ENCODE measurements at regions not wholly inside any gene's neighbourhood (a gene's known extent, or its start where the extent isn't known, plus 50 kb on each side); places are given as distances from the start of the nearest gene placed in this dataset.

DNA sequence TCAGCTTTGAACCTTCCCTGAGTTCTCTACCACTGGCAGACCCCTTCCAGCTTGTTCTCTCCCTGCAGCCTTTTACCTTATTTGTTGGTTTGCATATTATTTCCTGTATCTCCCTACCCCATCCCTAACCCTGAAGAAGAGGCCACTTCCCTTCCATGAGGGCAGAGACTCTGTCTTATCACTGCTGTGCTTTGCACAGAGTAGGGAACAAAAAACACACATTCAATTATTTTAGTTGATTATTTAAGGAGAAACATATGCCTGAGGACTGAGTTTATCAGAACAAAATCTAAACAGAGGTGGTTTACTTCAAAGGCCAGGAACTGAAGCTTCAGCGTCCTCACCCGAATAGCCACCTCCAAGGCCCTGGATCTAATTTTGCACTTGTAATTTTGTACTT, 111.7 kb upstream of the RFLNA start:
- Mint-ChIP-seq H3K27ac (ENCODE audit: unreplicated experiment) (no peak overlapping the region), H3K27me3 (ENCODE audit: low read depth, unreplicated experiment) (peaks cover 8% of the 10 kb centered on the region), H3K4me1 (ENCODE audit: low read depth, unreplicated experiment) (peaks cover 8% of the 10 kb centered on the region), H3K36me3 (ENCODE audit: low read depth, unreplicated experiment) (peaks cover 2% of the 10 kb centered on the region), H3K9me3 (ENCODE audit: unreplicated experiment) (peaks cover 8% of the 10 kb centered on the region), H3K4me3 (ENCODE audit: unreplicated experiment) (no peak overlapping the region)
- Histone ChIP-seq H3K79me2 (ENCODE audit: insufficient read depth, low read length) (no peaks in the 10 kb centered on the region), H3K27me3 (ENCODE audit: insufficient read depth, low read length) (no peaks in the 10 kb centered on the region), H2AFZ (ENCODE audit: low read depth, low read length) (no peak overlapping the region), H3K36me3 (ENCODE audit: insufficient read depth, low read length) (no peaks in the 10 kb centered on the region), H3K4me2 (ENCODE audit: low read length) (no peak overlapping the region), H4K20me1 (ENCODE audit: insufficient read depth, low read length) (no peaks in the 10 kb centered on the region), H3K4me3 (ENCODE audit: insufficient read depth, low read depth, low read length) (no peak overlapping the region), H3K9me3 (ENCODE audit: insufficient read depth, low read depth, low read length) (no peaks in the 10 kb centered on the region), H3K4me1 (ENCODE audit: insufficient read depth, low read length) (no peaks in the 10 kb centered on the region), H3K9ac (ENCODE audit: low read length) (no peak overlapping the region), H3K27ac (ENCODE audit: low read depth, low read length) (no peak overlapping the region)
- DNase-seq (ENCODE audit: low read depth) (no peak), FAIRE-seq (no peak)
- TF ChIP-seq EZH2 (IDR thresholded peaks at IDR 0.05; ENCODE audit: insufficient read depth, low read length) = no peak
- TF ChIP-seq, protein P1, sequence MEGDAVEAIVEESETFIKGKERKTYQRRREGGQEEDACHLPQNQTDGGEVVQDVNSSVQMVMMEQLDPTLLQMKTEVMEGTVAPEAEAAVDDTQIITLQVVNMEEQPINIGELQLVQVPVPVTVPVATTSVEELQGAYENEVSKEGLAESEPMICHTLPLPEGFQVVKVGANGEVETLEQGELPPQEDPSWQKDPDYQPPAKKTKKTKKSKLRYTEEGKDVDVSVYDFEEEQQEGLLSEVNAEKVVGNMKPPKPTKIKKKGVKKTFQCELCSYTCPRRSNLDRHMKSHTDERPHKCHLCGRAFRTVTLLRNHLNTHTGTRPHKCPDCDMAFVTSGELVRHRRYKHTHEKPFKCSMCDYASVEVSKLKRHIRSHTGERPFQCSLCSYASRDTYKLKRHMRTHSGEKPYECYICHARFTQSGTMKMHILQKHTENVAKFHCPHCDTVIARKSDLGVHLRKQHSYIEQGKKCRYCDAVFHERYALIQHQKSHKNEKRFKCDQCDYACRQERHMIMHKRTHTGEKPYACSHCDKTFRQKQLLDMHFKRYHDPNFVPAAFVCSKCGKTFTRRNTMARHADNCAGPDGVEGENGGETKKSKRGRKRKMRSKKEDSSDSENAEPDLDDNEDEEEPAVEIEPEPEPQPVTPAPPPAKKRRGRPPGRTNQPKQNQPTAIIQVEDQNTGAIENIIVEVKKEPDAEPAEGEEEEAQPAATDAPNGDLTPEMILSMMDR (IDR thresholded peaks at IDR 0.05; ENCODE audit: insufficient read depth, low read depth, low read length) = no peak

DNA sequence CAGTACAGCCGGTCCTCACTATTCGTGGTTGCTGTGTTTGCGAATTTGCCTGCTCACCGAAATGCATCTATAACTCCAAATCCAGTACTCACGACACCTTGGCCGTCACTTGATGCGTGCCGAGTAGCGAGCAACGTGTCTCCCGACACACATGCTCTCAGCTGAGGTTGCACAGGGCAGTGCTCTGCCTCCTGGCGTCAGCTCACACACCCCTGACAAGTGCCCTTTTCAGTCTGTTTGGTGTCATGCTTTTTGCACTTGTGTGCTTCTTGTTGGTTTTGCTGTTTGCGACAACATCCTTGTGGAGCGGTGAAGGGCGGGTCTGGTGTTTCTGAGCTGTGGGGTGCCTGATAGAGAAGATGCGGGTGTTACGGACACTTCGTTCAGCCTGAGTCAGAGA, 110.4 kb upstream of the RFLNA start:
- DNase-seq (ENCODE audit: low read depth) (no peak), FAIRE-seq (no peak)
- Histone ChIP-seq H3K36me3 (ENCODE audit: insufficient read depth, low read length) (no peaks in the 10 kb centered on the region), H3K27ac (ENCODE audit: low read depth, low read length) (no peak overlapping the region), H3K9me3 (ENCODE audit: insufficient read depth, low read depth, low read length) (no peaks in the 10 kb centered on the region), H3K4me1 (ENCODE audit: insufficient read depth, low read length) (peaks cover 10% of the 10 kb centered on the region), H3K79me2 (ENCODE audit: insufficient read depth, low read length) (no peaks in the 10 kb centered on the region), H3K27me3 (ENCODE audit: insufficient read depth, low read length) (no peaks in the 10 kb centered on the region), H3K9ac (ENCODE audit: low read length) (no peak overlapping the region), H3K4me2 (ENCODE audit: low read length) (no peak overlapping the region), H3K4me3 (ENCODE audit: insufficient read depth, low read depth, low read length) (no peak overlapping the region), H2AFZ (ENCODE audit: low read depth, low read length) (no peak overlapping the region), H4K20me1 (ENCODE audit: insufficient read depth, low read length) (no peaks in the 10 kb centered on the region)
- Mint-ChIP-seq H3K27me3 (ENCODE audit: low read depth, unreplicated experiment) (peaks cover 8% of the 10 kb centered on the region), H3K4me1 (ENCODE audit: low read depth, unreplicated experiment) (peaks cover 20% of the 10 kb centered on the region), H3K27ac (ENCODE audit: unreplicated experiment) (no peak overlapping the region), H3K36me3 (ENCODE audit: low read depth, unreplicated experiment) (no peaks in the 10 kb centered on the region), H3K9me3 (ENCODE audit: unreplicated experiment) (peaks cover 6% of the 10 kb centered on the region), H3K4me3 (ENCODE audit: unreplicated experiment) (no peak overlapping the region)
- no peak for TF ChIP-seq EZH2 (IDR thresholded peaks at IDR 0.05; ENCODE audit: insufficient read depth, low read length)
- TF ChIP-seq, protein P1 (IDR thresholded peaks at IDR 0.05; ENCODE audit: insufficient read depth, low read depth, low read length) = no peak

DNA sequence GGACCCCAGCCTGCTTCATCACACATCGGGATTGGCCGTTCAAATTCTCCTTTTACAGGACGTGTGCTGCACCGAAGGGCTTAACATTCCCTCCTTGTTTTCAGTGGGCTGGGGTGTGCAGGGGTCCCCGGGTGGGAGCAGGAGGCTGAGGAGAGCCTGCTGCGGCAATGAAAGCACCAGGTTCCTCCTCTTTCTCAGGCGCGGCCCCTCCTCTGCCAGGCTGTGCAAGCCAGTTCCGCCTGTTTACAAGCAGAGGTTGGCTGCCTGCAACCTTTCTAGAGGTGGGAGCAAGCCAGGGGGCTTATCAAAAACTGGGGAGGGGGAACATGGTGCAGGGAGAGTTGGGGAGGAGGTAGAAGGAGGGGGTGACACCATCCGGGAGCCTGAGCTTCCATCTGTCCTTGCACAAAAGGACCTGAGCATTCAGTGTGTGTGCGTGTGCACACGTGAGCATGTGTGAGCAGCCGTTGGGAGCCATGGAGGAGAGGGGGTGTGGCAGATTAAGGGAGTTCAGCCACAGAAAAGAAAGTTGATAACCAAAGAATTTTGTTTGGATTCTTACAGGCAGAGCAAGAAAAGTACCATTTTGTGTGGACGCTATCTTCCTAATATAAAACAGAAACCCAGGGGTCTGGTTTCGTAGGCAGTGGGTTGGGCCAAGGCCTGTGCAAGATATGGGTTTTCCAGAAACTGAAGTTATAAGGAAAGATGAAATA, 108.8 kb upstream of the RFLNA start:
- no peak for FAIRE-seq
- Histone ChIP-seq H3K79me2 (ENCODE audit: insufficient read depth, low read length) (no peaks in the 10 kb centered on the region), H3K9ac (ENCODE audit: low read length) (no peak overlapping the region), H3K9me3 (ENCODE audit: insufficient read depth, low read depth, low read length) (no peaks in the 10 kb centered on the region), H2AFZ (ENCODE audit: low read depth, low read length) (no peak overlapping the region), H4K20me1 (ENCODE audit: insufficient read depth, low read length) (no peaks in the 10 kb centered on the region), H3K27ac (ENCODE audit: low read depth, low read length) (no peak overlapping the region), H3K4me3 (ENCODE audit: insufficient read depth, low read depth, low read length) (no peak overlapping the region), H3K4me1 (ENCODE audit: insufficient read depth, low read length) (peaks cover 10% of the 10 kb centered on the region), H3K27me3 (ENCODE audit: insufficient read depth, low read length) (no peaks in the 10 kb centered on the region), H3K4me2 (ENCODE audit: low read length) (no peak overlapping the region), H3K36me3 (ENCODE audit: insufficient read depth, low read length) (no peaks in the 10 kb centered on the region)
- Mint-ChIP-seq H3K27me3 (ENCODE audit: low read depth, unreplicated experiment) (peaks cover 8% of the 10 kb centered on the region), H3K4me1 (ENCODE audit: low read depth, unreplicated experiment) (peaks cover 13% of the 10 kb centered on the region), H3K4me3 (ENCODE audit: unreplicated experiment) (no peak overlapping the region), H3K27ac (ENCODE audit: unreplicated experiment) (no peak overlapping the region), H3K36me3 (ENCODE audit: low read depth, unreplicated experiment) (no peaks in the 10 kb centered on the region), H3K9me3 (ENCODE audit: unreplicated experiment) (no peaks in the 10 kb centered on the region)
- TF ChIP-seq, protein P1 (IDR thresholded peaks at IDR 0.05; ENCODE audit: insufficient read depth, low read depth, low read length) = no peak
- no peak for TF ChIP-seq EZH2 (IDR thresholded peaks at IDR 0.05; ENCODE audit: insufficient read depth, low read length)
- no peak for DNase-seq (ENCODE audit: low read depth)
